ENCODE measurements at regions not wholly inside any gene's neighbourhood (a gene's known extent, or its start where the extent isn't known, plus 50 kb on each side); places are given as distances from the start of the nearest gene placed in this dataset.

DNA sequence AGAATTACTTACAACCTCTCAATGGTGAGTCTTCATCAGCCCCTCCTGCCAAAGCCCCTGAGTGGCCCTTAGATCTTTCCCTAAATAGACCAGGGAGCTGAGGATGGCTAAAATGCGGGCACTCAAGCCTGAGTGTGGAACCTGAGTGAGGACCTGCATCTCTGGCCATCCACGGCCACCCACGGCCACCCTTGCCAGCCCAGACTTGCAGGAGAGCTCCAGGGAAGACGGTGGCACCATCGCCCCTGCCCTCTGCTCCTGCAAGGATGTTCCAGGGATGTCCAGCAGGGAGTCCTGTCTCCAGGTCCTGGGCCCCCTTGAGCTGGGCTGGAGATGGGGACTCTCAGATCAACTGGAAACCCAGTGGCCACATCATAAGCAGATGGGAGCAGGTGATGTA is 68.2 kb upstream of the OLFM1 start:
- H3K9ac ChIP-seq (ENCODE audit: extremely low read depth, insufficient read length, low read length): no peak overlapping the region
- no peak overlapping the region for H2BK120ac ChIP-seq (ENCODE audit: low read depth, low read length, poor library complexity, severe bottlenecking)
- no peak overlapping the region for H2BK15ac ChIP-seq (ENCODE audit: low read depth, low read length)
- no peak overlapping the region for H3K4me2 ChIP-seq (ENCODE audit: insufficient read depth, insufficient read length, low read length)
- peaks cover 7% of the 10 kb centered on the region for H3K27me3 Mint-ChIP-seq (ENCODE audit: low read depth)
- no peak overlapping the region for H4K5ac ChIP-seq (ENCODE audit: insufficient read length, low read depth, low read length)
- H3K36me3 Mint-ChIP-seq (ENCODE audit: insufficient read depth in 1 of 3, low read depth in 3 of 3): no peaks in the 10 kb centered on the region; a peak in 1 of 7 replicates
- no peaks in the 10 kb centered on the region for H3K79me2 ChIP-seq (ENCODE audit: insufficient read depth, low read length)
- H3K4me3 Mint-ChIP-seq: no peak overlapping the region
- H3K9me3 ChIP-seq (ENCODE audit: control insufficient read depth, low read depth, low read length): no peaks in the 10 kb centered on the region
- no peak overlapping the region for H2BK12ac ChIP-seq (ENCODE audit: insufficient read length, low read depth, low read length)
- H3K4me1 Mint-ChIP-seq: peaks cover 4 to 5% of the 10 kb centered on the region in 2 experiments; a peak in 3 of 4 replicates
- H3K14ac ChIP-seq (ENCODE audit: insufficient read depth, low read length): no peak overlapping the region
- no peak overlapping the region for H2BK20ac ChIP-seq (ENCODE audit: low read depth, low read length, poor library complexity, severe bottlenecking)
- H2BK5ac ChIP-seq (ENCODE audit: insufficient read length, low read length): no peak overlapping the region
- H3K27ac Mint-ChIP-seq: no peak overlapping the region
- H3K23ac ChIP-seq (ENCODE audit: insufficient read length, low read depth, low read length): no peak overlapping the region
- WGBS (ENCODE audit: extremely low coverage, insufficient read length, low lambda C conversion rate): no CpG with 5 or more reads among the region's 5 CpGs
- no peak overlapping the region for H4K91ac ChIP-seq (ENCODE audit: insufficient read length, low read depth, low read length)
- no peak overlapping the region for H2AK5ac ChIP-seq (ENCODE audit: insufficient read length, low read length)
- H3K27me3 ChIP-seq (ENCODE audit: insufficient read depth, low read length): no peaks in the 10 kb centered on the region
- H3K9me3 Mint-ChIP-seq: peaks cover 0 to 3% of the 10 kb centered on the region in 2 experiments; a peak in 2 of 5 replicates
- H4K8ac ChIP-seq (replicated peaks; ENCODE audit: insufficient read length, low read depth, low read length): no peak overlapping the region
- H3K18ac ChIP-seq (ENCODE audit: insufficient read length, low read depth, low read length): no peak overlapping the region
- DNase-seq: no peak
- no peak for TF ChIP-seq CTCF (conservative IDR thresholded peaks at IDR 0.05)
- H3K4me1 ChIP-seq (ENCODE audit: insufficient read depth, low read length): no peaks in the 10 kb centered on the region
- H3K56ac ChIP-seq (ENCODE audit: insufficient read length, low read depth, low read length): no peak overlapping the region
- no peak overlapping the region for H2AFZ ChIP-seq (ENCODE audit: low read length)
- no peak overlapping the region for H3T11ph ChIP-seq (ENCODE audit: low read length)
- no peak overlapping the region for H3K27ac ChIP-seq (ENCODE audit: insufficient read length, low read depth, low read length)
- no peaks in the 10 kb centered on the region for H3K79me1 ChIP-seq (ENCODE audit: insufficient read depth, low read depth, low read length, poor library complexity, severe bottlenecking)
- H3K4ac ChIP-seq (ENCODE audit: low read depth, low read length): no peak overlapping the region
- no peaks in the 10 kb centered on the region for H3K23me2 ChIP-seq (ENCODE audit: insufficient read length, low read depth, low read length, poor library complexity, severe bottlenecking)
- no peaks in the 10 kb centered on the region for H4K20me1 ChIP-seq (ENCODE audit: control insufficient read depth, insufficient read depth, insufficient read length)

Measured in H9 (cell line).